ENCODE measurements at regions not wholly inside any gene's neighbourhood (a gene's known extent, or its start where the extent isn't known, plus 50 kb on each side); places are given as distances from the start of the nearest gene placed in this dataset.

- H3K27me3 Mint-ChIP-seq (ENCODE audit: low read depth): no peaks in the 10 kb centered on the region
- no peaks in the 10 kb centered on the region for H3K4me1 Mint-ChIP-seq (ENCODE audit: low read depth)
- no peaks in the 10 kb centered on the region for H3K36me3 Mint-ChIP-seq (ENCODE audit: low read depth)
- peaks cover 26% of the 10 kb centered on the region for H3K9me3 Mint-ChIP-seq
- intact Hi-C loops (cut with micrococcal nuclease): no loop called here
- no peak overlapping the region for H3K4me3 Mint-ChIP-seq (ENCODE audit: low read depth)
- DNase-seq (ENCODE audit: low spot score): no peak
- H3K27ac Mint-ChIP-seq: no peak overlapping the region
These were observed 770.5 kb downstream of the MED13L start for GRCh38 chr12:115506822-115507559.

- intact Hi-C loops (cut with micrococcal nuclease): no loop called here
- H3K9me3 Mint-ChIP-seq: peaks cover 31% of the 10 kb centered on the region
- H3K4me3 Mint-ChIP-seq (ENCODE audit: low read depth): no peak overlapping the region
- DNase-seq (ENCODE audit: low spot score): no peak
- H3K27me3 Mint-ChIP-seq (ENCODE audit: low read depth): no peaks in the 10 kb centered on the region
- no peaks in the 10 kb centered on the region for H3K36me3 Mint-ChIP-seq (ENCODE audit: low read depth)
- no peaks in the 10 kb centered on the region for H3K4me1 Mint-ChIP-seq (ENCODE audit: low read depth)
- no peak overlapping the region for H3K27ac Mint-ChIP-seq
These were observed 772.9 kb downstream of the MED13L start for GRCh38 chr12:115504306-115505290.

GRCh38 chr12:115500872-115501271 lies 776.6 kb downstream of the MED13L start:
- Mint-ChIP-seq H3K9me3 (peaks cover 24% of the 10 kb centered on the region), H3K27me3 (ENCODE audit: low read depth) (no peaks in the 10 kb centered on the region), H3K4me3 (ENCODE audit: low read depth) (no peak overlapping the region), H3K27ac (no peak overlapping the region), H3K4me1 (ENCODE audit: low read depth) (no peaks in the 10 kb centered on the region), H3K36me3 (ENCODE audit: low read depth) (no peaks in the 10 kb centered on the region)
- DNase-seq (ENCODE audit: low spot score): no peak
- intact Hi-C loops (cut with micrococcal nuclease): no loop called here

DNA sequence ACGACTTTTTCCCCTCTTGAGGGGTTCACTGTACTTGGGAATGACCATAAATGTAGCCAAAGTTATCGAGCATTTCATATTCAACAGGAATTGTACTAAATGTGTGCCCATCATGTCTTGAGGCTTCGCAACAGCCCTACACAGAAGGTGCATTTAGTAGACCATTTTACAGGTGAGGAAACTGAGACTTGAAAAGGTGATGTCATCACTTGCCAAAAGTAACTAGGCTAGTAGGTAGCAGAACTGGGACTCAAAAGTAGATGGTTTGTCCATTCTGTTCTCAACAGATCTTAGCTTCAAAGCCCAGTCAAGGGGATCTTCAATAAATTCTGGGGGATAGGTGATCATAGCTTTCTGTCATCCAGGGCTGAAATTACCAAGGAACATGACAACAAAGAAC lies 782.2 kb downstream of the MED13L start:
- no peak overlapping the region for H3K4me3 Mint-ChIP-seq (ENCODE audit: low read depth)
- no peak for DNase-seq (ENCODE audit: low spot score)
- H3K27me3 Mint-ChIP-seq (ENCODE audit: low read depth): no peaks in the 10 kb centered on the region
- H3K9me3 Mint-ChIP-seq: no peaks in the 10 kb centered on the region
- intact Hi-C loops (cut with micrococcal nuclease): no loop called here
- H3K27ac Mint-ChIP-seq: no peak overlapping the region
- H3K4me1 Mint-ChIP-seq (ENCODE audit: low read depth): no peaks in the 10 kb centered on the region
- H3K36me3 Mint-ChIP-seq (ENCODE audit: low read depth): no peaks in the 10 kb centered on the region

GRCh38 chr12:115492553-115492952 lies 784.9 kb downstream of the MED13L start:
- Mint-ChIP-seq H3K27me3 (ENCODE audit: low read depth) (no peaks in the 10 kb centered on the region), H3K9me3 (no peaks in the 10 kb centered on the region), H3K4me3 (ENCODE audit: low read depth) (no peak overlapping the region)

GRCh38 chr12:115491511-115492250 lies 785.8 kb downstream of the MED13L start:
- no peaks in the 10 kb centered on the region for H3K4me1 Mint-ChIP-seq (ENCODE audit: low read depth)
- H3K27ac Mint-ChIP-seq: no peak overlapping the region
- H3K9me3 Mint-ChIP-seq: no peaks in the 10 kb centered on the region
- no peak for DNase-seq (ENCODE audit: low spot score)
- intact Hi-C loops (cut with micrococcal nuclease): no loop called here
- H3K27me3 Mint-ChIP-seq (ENCODE audit: low read depth): no peaks in the 10 kb centered on the region
- H3K4me3 Mint-ChIP-seq (ENCODE audit: low read depth): no peak overlapping the region
- H3K36me3 Mint-ChIP-seq (ENCODE audit: low read depth): no peaks in the 10 kb centered on the region

More at GRCh38 chr12:115492553-115492952, 784.9 kb downstream of the MED13L start:
- H3K36me3 Mint-ChIP-seq (ENCODE audit: low read depth): no peaks in the 10 kb centered on the region
- no peak for DNase-seq (ENCODE audit: low spot score)
- intact Hi-C loops (cut with micrococcal nuclease): no loop called here
- no peak overlapping the region for H3K27ac Mint-ChIP-seq
- no peaks in the 10 kb centered on the region for H3K4me1 Mint-ChIP-seq (ENCODE audit: low read depth)

- intact Hi-C loops (cut with micrococcal nuclease): no loop called here
- Mint-ChIP-seq H3K36me3 (ENCODE audit: low read depth) (no peaks in the 10 kb centered on the region), H3K4me1 (ENCODE audit: low read depth) (no peaks in the 10 kb centered on the region), H3K4me3 (ENCODE audit: low read depth) (no peak overlapping the region), H3K9me3 (no peaks in the 10 kb centered on the region), H3K27me3 (ENCODE audit: low read depth) (no peaks in the 10 kb centered on the region), H3K27ac (no peak overlapping the region)
- no peak for DNase-seq (ENCODE audit: low spot score)
These were observed 788.2 kb downstream of the MED13L start for GRCh38 chr12:115489253-115489652.

DNA sequence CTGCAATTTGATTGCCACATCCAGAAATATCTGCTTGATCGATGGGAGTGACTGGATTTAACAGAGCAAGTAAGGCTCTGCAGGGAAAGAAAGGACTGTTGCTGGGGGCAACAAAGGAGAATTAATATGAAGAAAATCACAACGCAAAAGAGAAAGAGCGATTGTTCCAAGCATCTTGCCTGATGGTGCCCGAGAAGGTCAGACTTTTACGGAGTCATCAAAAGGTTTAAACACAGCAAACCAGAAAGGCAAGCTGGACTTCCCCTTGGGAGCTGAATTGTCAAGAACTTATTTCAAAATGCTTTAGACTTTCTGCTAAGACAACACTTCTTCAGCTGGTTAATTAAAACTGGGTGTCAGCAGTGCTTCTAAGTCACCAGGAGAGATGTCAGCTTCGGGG lies 791.5 kb downstream of the MED13L start:
- intact Hi-C loops (cut with micrococcal nuclease): no loop called here
- H3K9me3 Mint-ChIP-seq: peaks cover 5% of the 10 kb centered on the region
- no peaks in the 10 kb centered on the region for H3K4me1 Mint-ChIP-seq (ENCODE audit: low read depth)
- no peak overlapping the region for H3K27ac Mint-ChIP-seq
- DNase-seq (ENCODE audit: low spot score): no peak
- H3K36me3 Mint-ChIP-seq (ENCODE audit: low read depth): no peaks in the 10 kb centered on the region
- H3K4me3 Mint-ChIP-seq (ENCODE audit: low read depth): no peak overlapping the region
- no peaks in the 10 kb centered on the region for H3K27me3 Mint-ChIP-seq (ENCODE audit: low read depth)

GRCh38 chr12:115485503-115485902 lies 792.0 kb downstream of the MED13L start:
- DNase-seq (ENCODE audit: low spot score): no peak
- Mint-ChIP-seq H3K4me1 (ENCODE audit: low read depth) (no peaks in the 10 kb centered on the region), H3K27me3 (ENCODE audit: low read depth) (no peaks in the 10 kb centered on the region), H3K4me3 (ENCODE audit: low read depth) (no peak overlapping the region), H3K36me3 (ENCODE audit: low read depth) (no peaks in the 10 kb centered on the region), H3K27ac (no peak overlapping the region), H3K9me3 (peaks cover 9% of the 10 kb centered on the region)
- intact Hi-C loops (cut with micrococcal nuclease): no loop called here

GRCh38 chr12:115482943-115483342 lies 794.5 kb downstream of the MED13L start:
- intact Hi-C loops (cut with micrococcal nuclease): no loop called here
- Mint-ChIP-seq H3K4me1 (ENCODE audit: low read depth) (no peaks in the 10 kb centered on the region), H3K27me3 (ENCODE audit: low read depth) (no peaks in the 10 kb centered on the region), H3K4me3 (ENCODE audit: low read depth) (no peak overlapping the region), H3K9me3 (peaks cover 10% of the 10 kb centered on the region), H3K27ac (no peak overlapping the region), H3K36me3 (ENCODE audit: low read depth) (no peaks in the 10 kb centered on the region)
- DNase-seq (ENCODE audit: low spot score): no peak

DNA sequence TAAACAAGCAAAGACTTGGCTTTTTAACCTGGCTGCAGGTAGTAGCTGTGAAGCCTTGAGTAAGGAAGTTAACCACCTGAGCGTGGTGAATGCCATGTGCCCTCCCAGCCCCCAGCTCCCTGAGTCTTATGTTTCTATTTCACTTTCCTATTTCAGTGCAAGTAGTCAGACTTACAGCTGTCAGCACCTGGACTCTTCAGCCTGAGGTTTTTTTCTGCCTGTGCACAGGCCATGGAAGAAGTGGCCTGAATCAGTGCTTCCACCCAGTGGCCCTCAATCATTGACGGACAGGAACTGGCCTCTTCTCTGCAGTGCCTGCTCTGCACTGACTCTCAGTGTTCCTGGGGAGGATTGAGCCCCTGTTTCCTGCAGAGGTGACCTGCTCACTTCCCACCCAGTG lies 796.4 kb downstream of the MED13L start:
- Mint-ChIP-seq H3K4me1 (ENCODE audit: low read depth) (no peaks in the 10 kb centered on the region), H3K27me3 (ENCODE audit: low read depth) (no peaks in the 10 kb centered on the region), H3K9me3 (peaks cover 10% of the 10 kb centered on the region), H3K36me3 (ENCODE audit: low read depth) (no peaks in the 10 kb centered on the region), H3K4me3 (ENCODE audit: low read depth) (no peak overlapping the region), H3K27ac (no peak overlapping the region)
- DNase-seq (ENCODE audit: low spot score): no peak
- intact Hi-C loops (cut with micrococcal nuclease): no loop called here

DNA sequence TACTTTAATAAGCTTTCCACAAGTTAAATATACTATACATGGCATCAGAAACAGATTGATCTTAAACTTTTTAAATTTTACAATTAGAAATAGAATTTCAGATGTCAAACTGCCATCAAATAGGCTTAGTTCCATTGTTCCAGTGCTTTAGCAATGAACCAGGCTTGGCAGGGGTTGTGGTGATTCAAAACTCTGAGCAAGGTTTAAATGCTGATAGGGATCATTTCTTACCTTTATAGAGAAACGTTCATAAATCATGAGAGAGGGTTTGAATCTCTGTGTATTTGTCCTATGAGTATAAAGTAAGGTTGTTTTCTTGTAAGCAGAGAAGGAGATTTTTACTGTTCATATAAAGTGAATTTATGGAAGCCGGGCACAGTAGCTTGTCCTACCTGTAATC lies 794.5 kb upstream of the TBX3 start:
- Mint-ChIP-seq H3K27me3 (ENCODE audit: low read depth) (no peaks in the 10 kb centered on the region), H3K36me3 (ENCODE audit: low read depth) (no peaks in the 10 kb centered on the region), H3K4me3 (ENCODE audit: low read depth) (no peak overlapping the region), H3K27ac (no peak overlapping the region), H3K9me3 (peaks cover 5% of the 10 kb centered on the region), H3K4me1 (ENCODE audit: low read depth) (no peaks in the 10 kb centered on the region)
- no peak for DNase-seq (ENCODE audit: low spot score)
- intact Hi-C loops (cut with micrococcal nuclease): no loop called here

Measured in activated T-helper 2 cell treated with anti-CD3 and anti-CD28 coated beads, Interferon-gamma antibody, Interleukin-2, Interleukin-4, amounts not matched to agents 10 μg/mL and 5 μg/mL and 100 μg/mL, durations not matched to agents 14 hours and 24 hours and 36 hours (primary cell).